H9 (cell line): ENCODE measurements at regions not wholly inside any gene's neighbourhood (a gene's known extent, or its start where the extent isn't known, plus 50 kb on each side); places are given as distances from the start of the nearest gene placed in this dataset.

Experiments used
- DNase-seq: peaks from one replicate; pipeline ENCODE4 v3.0.0-alpha.2; 2017
- H2AFZ ChIP-seq: one replicate; pipeline ENCODE4 v1.6.1; 2013; ENCODE audit warnings: mild to moderate bottlenecking, low read length, control low read depth, moderate library complexity
- H2AK5ac ChIP-seq: 2 replicates; pipeline ENCODE4 v1.6.1; 2013; ENCODE audit warnings: low read length, control low read depth, mixed read lengths; ENCODE audit not compliant: insufficient read length
- H2BK120ac ChIP-seq: one replicate; pipeline ENCODE4 v1.6.1; 2013; ENCODE audit warnings: low read depth, mild to moderate bottlenecking, low read length, control low read depth, inconsistent platforms; ENCODE audit not compliant: poor library complexity, severe bottlenecking
- H2BK12ac ChIP-seq: 2 replicates; pipeline ENCODE4 v1.6.1; 2013; ENCODE audit warnings: low read length, control low read depth, mixed read lengths, low read depth; ENCODE audit not compliant: insufficient read length
- H2BK15ac ChIP-seq: 2 replicates; pipeline ENCODE4 v1.6.1; 2013; ENCODE audit warnings: low read depth, low read length, control low read depth
- H2BK20ac ChIP-seq: one replicate; pipeline ENCODE4 v1.6.1; 2013; ENCODE audit warnings: low read depth, mild to moderate bottlenecking, low read length, control low read depth, inconsistent platforms; ENCODE audit not compliant: poor library complexity, severe bottlenecking
- H2BK5ac ChIP-seq: 2 replicates; pipeline ENCODE4 v1.6.1; 2013; ENCODE audit warnings: low read length, control low read depth, mixed read lengths; ENCODE audit not compliant: insufficient read length
- H3K14ac ChIP-seq: 2 replicates; pipeline ENCODE4 v1.6.1; 2013; ENCODE audit warnings: low read length, control low read depth; ENCODE audit not compliant: insufficient read depth
- H3K18ac ChIP-seq: 2 replicates; pipeline ENCODE4 v1.6.1; 2013; ENCODE audit warnings: low read depth, mild to moderate bottlenecking, mixed read lengths, low read length, control low read depth; ENCODE audit not compliant: insufficient read length
- H3K23ac ChIP-seq: 2 replicates; pipeline ENCODE4 v1.6.1; 2013; ENCODE audit warnings: low read length, control low read depth, mixed read lengths, low read depth; ENCODE audit not compliant: insufficient read length
- H3K23me2 ChIP-seq: 2 replicates; pipeline ENCODE4 v1.6.1; 2013; ENCODE audit warnings: low read depth, mild to moderate bottlenecking, mixed read lengths, low read length, control low read depth; ENCODE audit not compliant: insufficient read length, poor library complexity, severe bottlenecking
- H3K27ac ChIP-seq: 2 replicates; pipeline ENCODE4 v1.5.1; 2013; ENCODE audit warnings: low read length, control low read depth, mixed read lengths, low read depth; ENCODE audit not compliant: insufficient read length
- H3K27me3 ChIP-seq: 2 replicates; pipeline ENCODE4 v1.6.1; 2013; ENCODE audit warnings: low read length, control low read depth, inconsistent platforms; ENCODE audit not compliant: insufficient read depth
- H3K4ac ChIP-seq: 2 replicates; pipeline ENCODE4 v1.6.1; 2013; ENCODE audit warnings: low read depth, mild to moderate bottlenecking, control low read depth, inconsistent platforms, low read length, moderate library complexity
- H3K4me1 ChIP-seq: 2 replicates; pipeline ENCODE4 v1.6.1; 2013; ENCODE audit warnings: low read length, control low read depth, inconsistent platforms; ENCODE audit not compliant: insufficient read depth
- H3K4me2 ChIP-seq: 2 replicates; pipeline ENCODE4 v1.6.1; 2013; ENCODE audit warnings: low read length, control low read depth, mixed read lengths; ENCODE audit not compliant: insufficient read length, insufficient read depth
- H3K56ac ChIP-seq: 2 replicates; pipeline ENCODE4 v1.6.1; 2013; ENCODE audit warnings: low read depth, mild to moderate bottlenecking, mixed read lengths, low read length, control low read depth; ENCODE audit not compliant: insufficient read length
- H3K79me1 ChIP-seq: 2 replicates; pipeline ENCODE4 v1.6.1; 2013; ENCODE audit warnings: low read depth, mild to moderate bottlenecking, moderate library complexity, low read length, control low read depth, inconsistent platforms; ENCODE audit not compliant: insufficient read depth, poor library complexity, severe bottlenecking
- H3K79me2 ChIP-seq: 2 replicates; pipeline ENCODE4 v1.6.1; 2013; ENCODE audit warnings: low read length, control low read depth, inconsistent platforms; ENCODE audit not compliant: insufficient read depth
- H3K9ac ChIP-seq: 2 replicates; pipeline ENCODE4 v1.6.1; 2013; ENCODE audit warnings: low read length, control low read depth, mixed read lengths; ENCODE audit not compliant: insufficient read length; ENCODE audit errors: extremely low read depth
- H3K9me3 ChIP-seq: one replicate; pipeline ENCODE4 v1.6.1; 2013; ENCODE audit warnings: low read depth, low read length, inconsistent platforms; ENCODE audit not compliant: control insufficient read depth
- H3T11ph ChIP-seq: one replicate; pipeline ENCODE4 v1.6.1; 2013; ENCODE audit warnings: mild to moderate bottlenecking, low read length, control low read depth, inconsistent platforms
- H4K20me1 ChIP-seq: one replicate; pipeline ENCODE4 v1.6.1; 2013; ENCODE audit not compliant: control insufficient read depth, insufficient read length, insufficient read depth
- H4K5ac ChIP-seq: 2 replicates; pipeline ENCODE4 v1.6.1; 2013; ENCODE audit warnings: low read depth, mild to moderate bottlenecking, mixed read lengths, low read length, control low read depth; ENCODE audit not compliant: insufficient read length
- H4K8ac ChIP-seq: replicated peaks from 2 replicates; pipeline ENCODE4 v1.6.1; 2013; ENCODE audit warnings: low read length, control low read depth, mixed read lengths, low read depth; ENCODE audit not compliant: insufficient read length
- H4K91ac ChIP-seq: 2 replicates; pipeline ENCODE4 v1.6.1; 2013; ENCODE audit warnings: low read depth, mild to moderate bottlenecking, moderate library complexity, mixed read lengths, low read length, control low read depth; ENCODE audit not compliant: insufficient read length
- H3K27ac Mint-ChIP-seq, 3 experiments: 2 replicates in 2 of 3; 3 replicates in 1 of 3; pipeline ENCODE4 v1.8.0; 2020 to 2021; ENCODE audit warnings: mixed read lengths in 3 of 3, mild to moderate bottlenecking in 1 of 3, moderate library complexity in 1 of 3
- H3K27me3 Mint-ChIP-seq: 2 replicates; pipeline ENCODE4 v1.8.0; 2021; ENCODE audit warnings: low read depth, mild to moderate bottlenecking, moderate library complexity, mixed read lengths
- H3K36me3 Mint-ChIP-seq, 3 experiments: 2 replicates in 2 of 3; 3 replicates in 1 of 3; pipeline ENCODE4 v1.8.0; 2020 to 2021; ENCODE audit warnings: low read depth in 3 of 3, mixed read lengths in 3 of 3; ENCODE audit not compliant: insufficient read depth in 1 of 3
- H3K4me1 Mint-ChIP-seq, 2 experiments: 2 replicates each; pipeline ENCODE4 v1.8.0; 2020; ENCODE audit warnings: mixed read lengths in 2 of 2
- H3K4me3 Mint-ChIP-seq, 2 experiments: 2 replicates in 1 of 2; 3 replicates in 1 of 2; pipeline ENCODE4 v1.8.0; 2020 to 2021; ENCODE audit warnings: mild to moderate bottlenecking in 2 of 2, mixed read lengths in 2 of 2, moderate library complexity in 1 of 2
- H3K9me3 Mint-ChIP-seq, 2 experiments: 2 replicates in 1 of 2; 3 replicates in 1 of 2; pipeline ENCODE4 v1.8.0; 2020; ENCODE audit warnings: mild to moderate bottlenecking in 2 of 2, mixed read lengths in 2 of 2, moderate library complexity in 1 of 2
- CTCF ChIP-seq: fragments of 200-600 bp; sonication (generic); conservative IDR thresholded peaks from 3 replicates; pipeline ENCODE4 v1.8.0; 2021; ENCODE audit warnings: antibody characterized with exemption, mild to moderate bottlenecking
- WGBS: extraction: QIAGEN DNeasy Blood & Tissue Kit; methylation state at CpG from one replicate; pipeline ENCODE4 v1.1.7; 2013; ENCODE audit warnings: missing lambda C conversion rate, low lambda C conversion rate, mixed read lengths; ENCODE audit not compliant: insufficient read length; ENCODE audit errors: extremely low coverage; 5-methylcytosine and 5-hydroxymethylcytosine counted together

GRCh38 chr4:38611676-38612075 is 52.3 kb upstream of the KLF3 start:
- H3K4me3 Mint-ChIP-seq: no peak overlapping the region
- Histone ChIP-seq H3K23ac (no peak overlapping the region), H3K23me2 (no peaks in the 10 kb centered on the region), H3K79me1 (no peaks in the 10 kb centered on the region), H2BK5ac (no peak overlapping the region), H3K9me3 (no peaks in the 10 kb centered on the region), H4K91ac (no peak overlapping the region), H3K14ac (no peak overlapping the region), H3K56ac (no peak overlapping the region), H3K79me2 (no peaks in the 10 kb centered on the region), H4K8ac (no peak overlapping the region), H3K9ac (no peak overlapping the region), H2BK120ac (no peak overlapping the region), H3K4ac (no peak overlapping the region), H2AFZ (no peak overlapping the region), H2BK12ac (no peak overlapping the region), H4K5ac (no peak overlapping the region), H3K4me1 (no peaks in the 10 kb centered on the region; the same call in 1 of the 2 replicates), H2BK20ac (no peak overlapping the region), H3K27me3 (no peaks in the 10 kb centered on the region), H4K20me1 (no peaks in the 10 kb centered on the region), H3T11ph (no peak overlapping the region), H3K4me2 (no peak overlapping the region), H3K27ac (no peak overlapping the region), H2AK5ac (no peak overlapping the region), H2BK15ac (no peak overlapping the region), H3K18ac (no peak overlapping the region)
- no peak overlapping the region for H3K27ac Mint-ChIP-seq
- H3K36me3 Mint-ChIP-seq: no peaks in the 10 kb centered on the region; a peak in 1 of 7 replicates
- DNase-seq: no peak
- H3K27me3 Mint-ChIP-seq: peaks cover 1% of the 10 kb centered on the region; the same call in 1 of the 2 replicates
- WGBS: no CpG with 5 or more reads among the region's 3 CpGs
- TF ChIP-seq CTCF: no peak
- H3K9me3 Mint-ChIP-seq: no peaks in the 10 kb centered on the region
- peaks cover 9 to 22% of the 10 kb centered on the region in 2 experiments for H3K4me1 Mint-ChIP-seq
